KMS-11 (cell line): ENCODE measurements at regions not wholly inside any gene's neighbourhood (a gene's known extent, or its start where the extent isn't known, plus 50 kb on each side); places are given as distances from the start of the nearest gene placed in this dataset.

Experiments
- H2AFZ ChIP-seq: fragments of 200-600 bp; sonication (generic); 2 replicates; pipeline ENCODE4 v1.6.1; 2016; ENCODE audit warnings: antibody characterized with exemption, mixed run types, low read depth
- H3K27ac ChIP-seq: fragments of 200-600 bp; sonication (generic); 2 replicates; pipeline ENCODE4 v1.6.1; 2016; ENCODE audit warnings: mild to moderate bottlenecking, mixed run types
- H3K27me3 ChIP-seq: fragments of 200-600 bp; sonication (generic); 2 replicates; pipeline ENCODE4 v1.6.1; 2017; ENCODE audit warnings: mild to moderate bottlenecking, low read depth, mixed run types, moderate library complexity; ENCODE audit not compliant: insufficient read depth
- H3K36me3 ChIP-seq: fragments of 200-600 bp; sonication (generic); 2 replicates; pipeline ENCODE4 v1.6.1; 2017; ENCODE audit warnings: mild to moderate bottlenecking, mixed run types; ENCODE audit not compliant: insufficient read depth
- H3K4me1 ChIP-seq: fragments of 200-600 bp; sonication (generic); 2 replicates; pipeline ENCODE4 v1.6.1; 2016; ENCODE audit warnings: mild to moderate bottlenecking, low read depth, mixed run types; ENCODE audit not compliant: poor library complexity, severe bottlenecking
- H3K4me2 ChIP-seq: fragments of 200-600 bp; sonication (generic); 2 replicates; pipeline ENCODE4 v1.7.0; 2016; ENCODE audit warnings: mild to moderate bottlenecking, mixed run types
- H3K4me3 ChIP-seq: fragments of 200-600 bp; sonication (generic); IDR thresholded peaks from 2 replicates; pipeline ENCODE4 v1.6.1; 2017; ENCODE audit warnings: low read depth, low read length, mixed read lengths; ENCODE audit not compliant: insufficient read depth
- H3K79me2 ChIP-seq: fragments of 200-600 bp; sonication (generic); 2 replicates; pipeline ENCODE4 v1.6.1; 2016; ENCODE audit warnings: low read depth, mixed run types; ENCODE audit not compliant: insufficient read depth
- H3K9ac ChIP-seq: fragments of 200-600 bp; sonication (generic); 2 replicates; pipeline ENCODE4 v1.6.1; 2016; ENCODE audit warnings: mild to moderate bottlenecking, mixed run types
- H4K20me1 ChIP-seq: fragments of 200-600 bp; sonication (generic); 2 replicates; pipeline ENCODE4 v1.6.1; 2016; ENCODE audit warnings: mild to moderate bottlenecking, mixed run types; ENCODE audit not compliant: insufficient read depth
- CTCF ChIP-seq: fragments of 200-600 bp; sonication (generic); conservative IDR thresholded peaks from 2 replicates; pipeline ENCODE4 v1.6.1; 2017; ENCODE audit warnings: low read depth, mild to moderate bottlenecking, antibody characterized with exemption, low read length, moderate library complexity, mixed read lengths

- peaks cover 8% of the 10 kb centered on the region for H3K4me1 ChIP-seq
- H4K20me1 ChIP-seq, result no peaks in the 10 kb centered on the region
- no peak overlapping the region for H3K27ac ChIP-seq
- no peak overlapping the region for H3K4me3 ChIP-seq
- no peak overlapping the region for H3K4me2 ChIP-seq
- H3K36me3 ChIP-seq, result no peaks in the 10 kb centered on the region
- no peak overlapping the region for H2AFZ ChIP-seq
- no peak overlapping the region for H3K9ac ChIP-seq
- H3K27me3 ChIP-seq, result peaks cover 83% of the 10 kb centered on the region
- no peak for TF ChIP-seq CTCF
- H3K79me2 ChIP-seq, result no peaks in the 10 kb centered on the region
Observed at GRCh38 chr6:33863723-33864440, 60.1 kb upstream of the MLN start.

- Histone ChIP-seq H2AFZ (no peak overlapping the region), H3K9ac (no peak overlapping the region), H3K27ac (no peak overlapping the region), H3K79me2 (no peaks in the 10 kb centered on the region), H3K27me3 (peaks cover 83% of the 10 kb centered on the region), H4K20me1 (no peaks in the 10 kb centered on the region), H3K4me3 (no peak overlapping the region), H3K4me2 (no peak overlapping the region), H3K4me1 (peaks cover 8% of the 10 kb centered on the region), H3K36me3 (no peaks in the 10 kb centered on the region)
- no peak for TF ChIP-seq CTCF
Observed at GRCh38 chr6:33863084-33863483, 59.3 kb upstream of the MLN start.

GRCh38 chr6:33862536-33862935 lies 58.7 kb upstream of the MLN start:
- Histone ChIP-seq H3K4me1 (peaks cover 8% of the 10 kb centered on the region), H2AFZ (no peak overlapping the region), H3K36me3 (no peaks in the 10 kb centered on the region), H3K9ac (no peak overlapping the region), H3K79me2 (no peaks in the 10 kb centered on the region), H3K27me3 (peaks cover 83% of the 10 kb centered on the region), H3K4me2 (no peak overlapping the region), H3K4me3 (no peak overlapping the region), H4K20me1 (no peaks in the 10 kb centered on the region), H3K27ac (no peak overlapping the region)
- no peak for TF ChIP-seq CTCF

GRCh38 chr6:33861722-33862121 lies 57.9 kb upstream of the MLN start:
- Histone ChIP-seq H3K27me3 (peaks cover 83% of the 10 kb centered on the region), H2AFZ (no peak overlapping the region), H3K9ac (no peak overlapping the region), H3K4me3 (no peak overlapping the region), H3K27ac (no peak overlapping the region), H3K79me2 (no peaks in the 10 kb centered on the region), H3K4me2 (no peak overlapping the region), H3K4me1 (peaks cover 15% of the 10 kb centered on the region), H3K36me3 (no peaks in the 10 kb centered on the region), H4K20me1 (no peaks in the 10 kb centered on the region)
- no peak for TF ChIP-seq CTCF
